ENCODE measurements at regions not wholly inside any gene's neighbourhood (a gene's known extent, or its start where the extent isn't known, plus 50 kb on each side); places are given as distances from the start of the nearest gene placed in this dataset.

- TF ChIP-seq, protein P1, sequence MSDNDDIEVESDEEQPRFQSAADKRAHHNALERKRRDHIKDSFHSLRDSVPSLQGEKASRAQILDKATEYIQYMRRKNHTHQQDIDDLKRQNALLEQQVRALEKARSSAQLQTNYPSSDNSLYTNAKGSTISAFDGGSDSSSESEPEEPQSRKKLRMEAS (CRISPR knock-in tag; IDR thresholded peaks at IDR 0.05), result no peak
- TF ChIP-seq FOXJ3 (CRISPR knock-in tag; IDR thresholded peaks at IDR 0.05; ENCODE audit: borderline replicate concordance), result no peak
- no peak for TF ChIP-seq NFYB (CRISPR knock-in tag; conservative IDR thresholded peaks at IDR 0.05; ENCODE audit: low read depth)
- no peak for TF ChIP-seq ZNF263 (CRISPR knock-in tag; IDR thresholded peaks at IDR 0.05; ENCODE audit: low read depth)
- TF ChIP-seq NR1H2 (CRISPR knock-in tag; IDR thresholded peaks at IDR 0.05), result no peak
These were observed 366.5 kb upstream of the SEMA3C start (continued) for GRCh38 chr7:81285142-81285871.

DNA sequence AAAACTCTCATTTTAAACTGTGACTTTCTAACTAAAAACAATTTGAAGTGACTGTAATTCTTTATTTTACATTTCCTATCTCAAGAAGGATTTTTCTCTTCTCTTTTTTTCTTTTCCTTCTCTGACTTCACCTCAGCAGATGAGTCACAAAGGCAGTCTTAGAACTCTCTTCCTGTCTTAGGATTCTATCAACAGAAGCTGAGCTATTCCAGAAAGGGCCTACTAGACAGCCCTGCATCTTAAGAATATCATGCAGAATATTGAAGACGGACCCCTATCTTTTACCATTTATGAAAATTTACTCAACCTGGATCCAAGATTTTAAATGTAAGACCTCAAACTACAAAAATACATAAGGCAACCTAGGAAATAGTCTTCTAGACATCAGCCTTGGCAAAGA is 365.7 kb upstream of the SEMA3C start:
- H3K4me1 Mint-ChIP-seq, result no peaks in the 10 kb centered on the region
- ATAC-seq, result no peak

More for the DNA sequence above, 365.7 kb upstream of the SEMA3C start:
- ChIA-PET POLR2A (no interaction called here), CTCF (no interaction called here)
- no peak for TF ChIP-seq ATF2 (CRISPR knock-in tag; IDR thresholded peaks at IDR 0.05; ENCODE audit: borderline replicate concordance, low read depth)
- TF ChIP-seq, protein P2, sequence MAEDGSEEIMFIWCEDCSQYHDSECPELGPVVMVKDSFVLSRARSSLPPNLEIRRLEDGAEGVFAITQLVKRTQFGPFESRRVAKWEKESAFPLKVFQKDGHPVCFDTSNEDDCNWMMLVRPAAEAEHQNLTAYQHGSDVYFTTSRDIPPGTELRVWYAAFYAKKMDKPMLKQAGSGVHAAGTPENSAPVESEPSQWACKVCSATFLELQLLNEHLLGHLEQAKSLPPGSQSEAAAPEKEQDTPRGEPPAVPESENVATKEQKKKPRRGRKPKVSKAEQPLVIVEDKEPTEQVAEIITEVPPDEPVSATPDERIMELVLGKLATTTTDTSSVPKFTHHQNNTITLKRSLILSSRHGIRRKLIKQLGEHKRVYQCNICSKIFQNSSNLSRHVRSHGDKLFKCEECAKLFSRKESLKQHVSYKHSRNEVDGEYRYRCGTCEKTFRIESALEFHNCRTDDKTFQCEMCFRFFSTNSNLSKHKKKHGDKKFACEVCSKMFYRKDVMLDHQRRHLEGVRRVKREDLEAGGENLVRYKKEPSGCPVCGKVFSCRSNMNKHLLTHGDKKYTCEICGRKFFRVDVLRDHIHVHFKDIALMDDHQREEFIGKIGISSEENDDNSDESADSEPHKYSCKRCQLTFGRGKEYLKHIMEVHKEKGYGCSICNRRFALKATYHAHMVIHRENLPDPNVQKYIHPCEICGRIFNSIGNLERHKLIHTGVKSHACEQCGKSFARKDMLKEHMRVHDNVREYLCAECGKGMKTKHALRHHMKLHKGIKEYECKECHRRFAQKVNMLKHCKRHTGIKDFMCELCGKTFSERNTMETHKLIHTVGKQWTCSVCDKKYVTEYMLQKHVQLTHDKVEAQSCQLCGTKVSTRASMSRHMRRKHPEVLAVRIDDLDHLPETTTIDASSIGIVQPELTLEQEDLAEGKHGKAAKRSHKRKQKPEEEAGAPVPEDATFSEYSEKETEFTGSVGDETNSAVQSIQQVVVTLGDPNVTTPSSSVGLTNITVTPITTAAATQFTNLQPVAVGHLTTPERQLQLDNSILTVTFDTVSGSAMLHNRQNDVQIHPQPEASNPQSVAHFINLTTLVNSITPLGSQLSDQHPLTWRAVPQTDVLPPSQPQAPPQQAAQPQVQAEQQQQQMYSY (CRISPR knock-in tag; IDR thresholded peaks at IDR 0.05), result no peak
- TF ChIP-seq, protein P3, sequence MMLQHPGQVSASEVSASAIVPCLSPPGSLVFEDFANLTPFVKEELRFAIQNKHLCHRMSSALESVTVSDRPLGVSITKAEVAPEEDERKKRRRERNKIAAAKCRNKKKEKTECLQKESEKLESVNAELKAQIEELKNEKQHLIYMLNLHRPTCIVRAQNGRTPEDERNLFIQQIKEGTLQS (CRISPR knock-in tag; conservative IDR thresholded peaks at IDR 0.05), result no peak
- TF ChIP-seq ARID4B (CRISPR knock-in tag; IDR thresholded peaks at IDR 0.05; ENCODE audit: borderline replicate concordance), result no peak
- no peak for TF ChIP-seq CREM (CRISPR knock-in tag; IDR thresholded peaks at IDR 0.05)
- TF ChIP-seq ETV6 (CRISPR knock-in tag; IDR thresholded peaks at IDR 0.05), result no peak
- TF ChIP-seq SMAD4 (CRISPR knock-in tag; IDR thresholded peaks at IDR 0.05), result no peak
- no peak for TF ChIP-seq MYBL2 (CRISPR knock-in tag; IDR thresholded peaks at IDR 0.05)
- TF ChIP-seq NFE2L1 (CRISPR knock-in tag; IDR thresholded peaks at IDR 0.05), result no peak
- TF ChIP-seq, protein P4, sequence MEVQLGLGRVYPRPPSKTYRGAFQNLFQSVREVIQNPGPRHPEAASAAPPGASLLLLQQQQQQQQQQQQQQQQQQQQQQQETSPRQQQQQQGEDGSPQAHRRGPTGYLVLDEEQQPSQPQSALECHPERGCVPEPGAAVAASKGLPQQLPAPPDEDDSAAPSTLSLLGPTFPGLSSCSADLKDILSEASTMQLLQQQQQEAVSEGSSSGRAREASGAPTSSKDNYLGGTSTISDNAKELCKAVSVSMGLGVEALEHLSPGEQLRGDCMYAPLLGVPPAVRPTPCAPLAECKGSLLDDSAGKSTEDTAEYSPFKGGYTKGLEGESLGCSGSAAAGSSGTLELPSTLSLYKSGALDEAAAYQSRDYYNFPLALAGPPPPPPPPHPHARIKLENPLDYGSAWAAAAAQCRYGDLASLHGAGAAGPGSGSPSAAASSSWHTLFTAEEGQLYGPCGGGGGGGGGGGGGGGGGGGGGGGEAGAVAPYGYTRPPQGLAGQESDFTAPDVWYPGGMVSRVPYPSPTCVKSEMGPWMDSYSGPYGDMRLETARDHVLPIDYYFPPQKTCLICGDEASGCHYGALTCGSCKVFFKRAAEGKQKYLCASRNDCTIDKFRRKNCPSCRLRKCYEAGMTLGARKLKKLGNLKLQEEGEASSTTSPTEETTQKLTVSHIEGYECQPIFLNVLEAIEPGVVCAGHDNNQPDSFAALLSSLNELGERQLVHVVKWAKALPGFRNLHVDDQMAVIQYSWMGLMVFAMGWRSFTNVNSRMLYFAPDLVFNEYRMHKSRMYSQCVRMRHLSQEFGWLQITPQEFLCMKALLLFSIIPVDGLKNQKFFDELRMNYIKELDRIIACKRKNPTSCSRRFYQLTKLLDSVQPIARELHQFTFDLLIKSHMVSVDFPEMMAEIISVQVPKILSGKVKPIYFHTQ (CRISPR knock-in tag; IDR thresholded peaks at IDR 0.05), result no peak
- TF ChIP-seq TCF7 (CRISPR knock-in tag; IDR thresholded peaks at IDR 0.05; ENCODE audit: low read depth), result no peak
- no peak for TF ChIP-seq RORB (CRISPR knock-in tag; IDR thresholded peaks at IDR 0.05)
- no peak for TF ChIP-seq CREB1 (CRISPR knock-in tag; IDR thresholded peaks at IDR 0.05)
- Mint-ChIP-seq H3K27ac (no peak overlapping the region), H3K36me3 (0 out of 2 replicates have a peak, but pooled peaks cover 2% of the 10 kb centered on the region), H3K9me3 (peaks cover 20% of the 10 kb centered on the region), H3K4me3 (no peak overlapping the region), H3K27me3 (ENCODE audit: low read depth) (no peaks in the 10 kb centered on the region)
- no peak for DNase-seq (ENCODE audit: low spot score)
